Activated CD4-positive, alpha-beta memory T cell treated with anti-CD3 and anti-CD28 coated beads for 36 hours (primary cell): ENCODE measurements at regions not wholly inside any gene's neighbourhood (a gene's known extent, or its start where the extent isn't known, plus 50 kb on each side); places are given as distances from the start of the nearest gene placed in this dataset.

Experiments
- CTCF ChIA-PET: fragments of 350-600 bp; sonication (Branson Sonifier 250); formaldehyde crosslinking; loops from one replicate; lab custom pipeline; 2021; ENCODE audit warnings: antibody characterized with exemption, inconsistent platforms; lab: Charles Lee
- POLR2A ChIA-PET: fragments of 350-600 bp; sonication (Branson Sonifier 250); formaldehyde crosslinking; loops from one replicate; lab custom pipeline; 2021; ENCODE audit warnings: antibody characterized with exemption; lab: Charles Lee
- DNase-seq: peaks from one replicate; pipeline ENCODE4 v3.0.0-alpha.2; 2020
- H3K27ac Mint-ChIP-seq: one replicate; pipeline ENCODE4 v1.8.0; 2021; ENCODE audit warnings: mixed read lengths
- H3K27me3 Mint-ChIP-seq: one replicate; pipeline ENCODE4 v1.8.0; 2021; ENCODE audit warnings: mixed read lengths
- H3K36me3 Mint-ChIP-seq: one replicate; pipeline ENCODE4 v1.8.0; 2021; ENCODE audit warnings: mixed read lengths
- H3K4me1 Mint-ChIP-seq: one replicate; pipeline ENCODE4 v1.8.0; 2021; ENCODE audit warnings: low read depth, mixed read lengths
- H3K4me3 Mint-ChIP-seq: one replicate; pipeline ENCODE4 v1.8.0; 2021; ENCODE audit warnings: mild to moderate bottlenecking, mixed read lengths
- H3K9me3 Mint-ChIP-seq: one replicate; pipeline ENCODE4 v1.8.0; 2021; ENCODE audit warnings: mixed read lengths
- intact Hi-C: fragments of 100-400 bp; cut with micrococcal nuclease; formaldehyde crosslinking; loops from one replicate; pipeline ENCODE4 v1.15.1; 2023

DNA sequence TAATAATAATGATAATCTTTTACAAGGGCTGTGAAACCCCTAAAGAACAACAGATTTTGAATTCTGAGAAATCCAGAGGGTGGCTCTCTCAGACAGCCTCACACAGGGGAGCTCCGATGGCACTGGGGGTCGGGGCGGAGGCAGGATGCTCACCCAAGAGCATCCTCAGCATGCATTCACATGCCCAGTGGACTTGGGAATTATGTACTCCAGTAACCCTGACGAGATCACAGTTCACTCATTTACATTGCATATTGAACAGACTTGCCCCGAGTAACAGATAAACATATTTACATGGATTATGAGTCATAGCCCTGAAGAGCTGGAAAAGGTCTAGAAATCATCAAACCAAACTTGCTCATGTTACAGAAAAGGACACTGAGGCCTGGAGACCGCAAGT, 482.7 kb upstream of the JARID2 start:
- peaks cover 33% of the 10 kb centered on the region for H3K4me1 Mint-ChIP-seq
- intact Hi-C loops: no loop called here
- no peak overlapping the region for H3K27ac Mint-ChIP-seq
- no peaks in the 10 kb centered on the region for H3K27me3 Mint-ChIP-seq
- ChIA-PET CTCF (no interaction called here), POLR2A (no interaction called here)
- no peak overlapping the region for H3K4me3 Mint-ChIP-seq
- DNase-seq: no peak
- H3K36me3 Mint-ChIP-seq: no peaks in the 10 kb centered on the region
- no peaks in the 10 kb centered on the region for H3K9me3 Mint-ChIP-seq

GRCh38 chr6:14763616-14764015, 482.3 kb upstream of the JARID2 start:
- no peak overlapping the region for H3K4me3 Mint-ChIP-seq
- intact Hi-C loops: no loop called here
- H3K9me3 Mint-ChIP-seq: no peaks in the 10 kb centered on the region
- no peak for DNase-seq
- ChIA-PET CTCF (no interaction called here), POLR2A (no interaction called here)
- no peaks in the 10 kb centered on the region for H3K27me3 Mint-ChIP-seq
- H3K27ac Mint-ChIP-seq: no peak overlapping the region
- no peaks in the 10 kb centered on the region for H3K36me3 Mint-ChIP-seq
- H3K4me1 Mint-ChIP-seq: peaks cover 28% of the 10 kb centered on the region

- POLR2A ChIA-PET: no interaction called here
- Mint-ChIP-seq H3K36me3 (no peaks in the 10 kb centered on the region), H3K9me3 (no peaks in the 10 kb centered on the region), H3K27me3 (no peaks in the 10 kb centered on the region), H3K4me3 (no peak overlapping the region), H3K27ac (no peak overlapping the region), H3K4me1 (peaks cover 19% of the 10 kb centered on the region)
- intact Hi-C loops: no loop called here
- DNase-seq: no peak
- CTCF ChIA-PET: no interaction called here
Measured at GRCh38 chr6:14765106-14765505, 480.8 kb upstream of the JARID2 start.

DNA sequence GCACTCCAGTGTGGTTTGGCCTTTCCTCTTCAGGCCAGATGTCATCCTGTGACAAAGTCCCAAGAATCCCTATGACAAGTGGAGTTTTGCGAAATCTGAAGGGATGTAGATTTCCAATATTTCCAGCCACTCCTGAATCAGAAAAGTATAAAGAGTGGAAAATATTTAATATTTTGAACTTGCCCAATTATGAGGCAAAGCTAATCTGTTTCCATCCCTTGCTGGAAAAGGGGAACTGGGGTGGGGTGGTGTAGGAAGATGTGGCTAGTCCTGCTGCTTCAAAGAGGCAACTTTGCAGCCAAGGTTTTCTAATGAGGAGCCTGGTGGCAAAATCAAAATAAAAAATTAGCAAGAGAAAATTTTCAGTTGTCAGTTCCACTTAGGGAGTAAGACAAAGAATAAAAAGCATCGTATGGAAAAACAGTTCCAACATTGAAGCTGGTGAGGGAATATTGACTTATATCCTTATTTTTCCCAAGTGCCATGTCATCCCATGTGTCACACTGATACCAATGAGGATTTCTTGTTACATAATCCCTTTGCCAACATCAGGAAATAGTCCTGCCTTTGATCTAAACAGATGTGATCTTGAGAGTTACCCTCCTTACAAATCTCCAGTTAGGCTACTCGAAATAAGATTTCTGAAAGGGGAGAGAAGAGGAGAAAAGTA, 480.0 kb upstream of the JARID2 start:
- no peak overlapping the region for H3K4me3 Mint-ChIP-seq
- H3K9me3 Mint-ChIP-seq: no peaks in the 10 kb centered on the region
- ChIA-PET CTCF (no interaction called here), POLR2A (no interaction called here)
- no peak for DNase-seq
- no peak overlapping the region for H3K27ac Mint-ChIP-seq
- H3K4me1 Mint-ChIP-seq: peaks cover 17% of the 10 kb centered on the region
- intact Hi-C loops: no loop called here
- peaks cover 1% of the 10 kb centered on the region for H3K27me3 Mint-ChIP-seq
- no peaks in the 10 kb centered on the region for H3K36me3 Mint-ChIP-seq

DNA sequence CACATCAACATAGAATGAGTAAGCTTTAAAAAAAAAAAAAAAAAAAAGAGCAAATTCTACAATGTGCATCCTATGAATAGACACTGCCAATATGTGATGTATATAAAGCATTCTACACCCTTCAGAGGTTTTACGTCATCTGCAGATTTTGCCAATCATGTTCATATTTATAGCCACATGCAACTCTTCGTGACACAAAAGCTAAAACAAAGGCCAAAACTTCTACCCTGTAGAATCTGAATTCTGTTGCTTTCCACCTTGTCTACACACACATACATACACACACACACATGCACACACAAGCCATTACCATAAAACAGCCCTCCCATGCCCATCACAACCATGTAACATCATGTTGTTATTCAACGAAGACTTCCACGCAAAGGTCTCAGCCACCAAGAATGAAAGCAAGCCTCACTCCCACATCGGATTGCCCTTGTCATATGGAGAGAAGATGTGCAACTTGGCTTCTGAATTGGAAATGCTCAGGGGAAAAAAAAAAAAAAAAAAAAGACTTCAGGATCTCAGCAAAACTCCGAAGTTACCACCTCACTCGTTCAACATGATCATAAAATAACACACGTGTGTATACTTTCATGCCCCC, 479.4 kb upstream of the JARID2 start:
- no peaks in the 10 kb centered on the region for H3K36me3 Mint-ChIP-seq
- H3K4me3 Mint-ChIP-seq: no peak overlapping the region
- POLR2A ChIA-PET: no interaction called here
- peaks cover 17% of the 10 kb centered on the region for H3K4me1 Mint-ChIP-seq
- no peak overlapping the region for H3K27ac Mint-ChIP-seq
- intact Hi-C loops: no loop called here
- DNase-seq: no peak
- H3K27me3 Mint-ChIP-seq: peaks cover 1% of the 10 kb centered on the region
- CTCF ChIA-PET: no interaction called here
- H3K9me3 Mint-ChIP-seq: no peaks in the 10 kb centered on the region

GRCh38 chr6:14767226-14767625, 478.6 kb upstream of the JARID2 start:
- Mint-ChIP-seq H3K27me3 (peaks cover 1% of the 10 kb centered on the region), H3K9me3 (no peaks in the 10 kb centered on the region)

DNA sequence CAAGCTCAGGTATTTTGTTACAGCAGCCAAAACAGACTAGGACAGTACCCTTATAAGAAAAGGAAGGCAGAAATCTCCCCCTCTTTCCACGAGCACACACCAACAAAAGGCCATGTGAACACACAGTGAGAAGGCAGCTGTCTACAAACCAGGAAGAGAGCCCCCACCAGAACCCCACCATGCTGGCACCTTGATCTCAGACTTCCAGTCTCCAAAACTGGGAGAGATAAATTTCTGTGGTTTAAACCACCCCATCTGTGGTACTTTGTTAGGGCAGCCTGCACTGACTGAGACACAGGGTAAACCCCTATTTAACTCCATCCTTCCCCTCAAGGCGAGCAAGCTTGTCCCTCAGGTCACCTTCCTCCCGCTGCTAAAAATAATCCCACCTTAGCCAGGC, 475.8 kb upstream of the JARID2 start:
- no peak for DNase-seq
- intact Hi-C loops: no loop called here
- Mint-ChIP-seq H3K27me3 (peaks cover 1% of the 10 kb centered on the region), H3K4me3 (no peak overlapping the region), H3K9me3 (no peaks in the 10 kb centered on the region), H3K27ac (no peak overlapping the region), H3K36me3 (no peaks in the 10 kb centered on the region), H3K4me1 (peaks cover 3% of the 10 kb centered on the region)
- CTCF ChIA-PET: no interaction called here
- POLR2A ChIA-PET: no interaction called here

More at GRCh38 chr6:14767226-14767625, 478.6 kb upstream of the JARID2 start:
- no peak overlapping the region for H3K27ac Mint-ChIP-seq
- H3K36me3 Mint-ChIP-seq: no peaks in the 10 kb centered on the region
- H3K4me3 Mint-ChIP-seq: no peak overlapping the region
- POLR2A ChIA-PET: no interaction called here
- intact Hi-C loops: no loop called here
- DNase-seq: no peak
- CTCF ChIA-PET: no interaction called here
- peaks cover 17% of the 10 kb centered on the region for H3K4me1 Mint-ChIP-seq

DNA sequence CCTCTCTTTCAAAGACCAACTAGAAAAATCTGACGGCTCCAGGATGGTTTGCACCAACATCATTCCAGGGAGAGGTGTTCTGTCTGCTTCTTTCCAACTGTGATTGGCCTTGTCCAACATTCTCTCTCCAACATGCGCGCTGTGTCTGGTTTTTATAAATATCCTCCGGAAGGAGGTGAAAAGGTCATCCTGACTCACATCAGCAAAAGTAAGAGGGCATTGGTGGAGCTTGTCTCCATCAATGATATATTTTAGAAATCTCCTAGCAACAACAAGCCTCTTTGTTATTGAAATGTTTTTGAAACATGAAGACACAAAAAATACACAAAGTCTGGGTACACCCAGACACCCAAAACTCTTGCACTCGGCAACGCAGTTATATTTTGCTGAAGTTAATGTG, 475.3 kb upstream of the JARID2 start:
- Mint-ChIP-seq H3K27me3 (peaks cover 1% of the 10 kb centered on the region), H3K36me3 (no peaks in the 10 kb centered on the region), H3K9me3 (no peaks in the 10 kb centered on the region), H3K27ac (no peak overlapping the region), H3K4me1 (no peaks in the 10 kb centered on the region), H3K4me3 (no peak overlapping the region)
- intact Hi-C loops: no loop called here
- ChIA-PET POLR2A (no interaction called here), CTCF (no interaction called here)
- no peak for DNase-seq

- H3K4me1 Mint-ChIP-seq: no peaks in the 10 kb centered on the region
- H3K27me3 Mint-ChIP-seq: peaks cover 1% of the 10 kb centered on the region
- CTCF ChIA-PET: interaction anchor here (0.6 kb wide), 1 partner anchor 11 kb away, joined by 3 read pairs; no protein-coding TSS in a partner anchor
- POLR2A ChIA-PET: no interaction called here
- intact Hi-C loops: no loop called here
- H3K4me3 Mint-ChIP-seq: no peak overlapping the region
- H3K9me3 Mint-ChIP-seq: no peaks in the 10 kb centered on the region
- no peak overlapping the region for H3K27ac Mint-ChIP-seq
- no peak for DNase-seq
- H3K36me3 Mint-ChIP-seq: no peaks in the 10 kb centered on the region
Measured at GRCh38 chr6:14771016-14771415, 474.9 kb upstream of the JARID2 start.

- ChIA-PET POLR2A (no interaction called here), CTCF (no interaction called here)
- no peaks in the 10 kb centered on the region for H3K36me3 Mint-ChIP-seq
Measured at GRCh38 chr6:14772188-14772587, 473.7 kb upstream of the JARID2 start.

DNA sequence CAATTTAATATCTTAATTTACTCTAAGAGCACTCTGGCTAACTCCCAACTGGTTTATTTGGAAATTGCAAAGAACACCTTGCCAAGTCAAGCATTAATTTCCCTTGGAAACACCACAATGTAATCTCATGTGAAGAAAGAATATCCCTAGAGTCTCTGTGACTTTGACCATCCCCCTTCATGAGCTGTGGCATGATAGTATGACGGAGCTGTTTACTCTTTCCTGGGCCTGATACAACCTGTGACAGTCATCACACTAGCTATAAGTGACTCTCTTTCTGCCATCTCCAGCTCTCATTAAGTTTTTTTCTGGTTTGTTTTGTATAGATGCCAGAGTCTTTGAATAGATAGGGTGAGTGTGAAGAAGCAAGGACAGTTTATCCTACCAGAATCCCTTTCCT, 470.3 kb upstream of the JARID2 start:
- H3K36me3 Mint-ChIP-seq: no peaks in the 10 kb centered on the region
- H3K4me3 Mint-ChIP-seq: no peak overlapping the region
- intact Hi-C loops: no loop called here
- H3K27me3 Mint-ChIP-seq: no peaks in the 10 kb centered on the region
- DNase-seq: no peak
- no peaks in the 10 kb centered on the region for H3K4me1 Mint-ChIP-seq
- H3K9me3 Mint-ChIP-seq: no peaks in the 10 kb centered on the region
- no peak overlapping the region for H3K27ac Mint-ChIP-seq
- POLR2A ChIA-PET: interaction anchor here (1.0 kb wide), 1 partner anchor 30 kb away, joined by 3 read pairs; no protein-coding TSS in a partner anchor
- CTCF ChIA-PET: no interaction called here

More at GRCh38 chr6:14772188-14772587, 473.7 kb upstream of the JARID2 start:
- Mint-ChIP-seq H3K9me3 (no peaks in the 10 kb centered on the region), H3K27ac (no peak overlapping the region), H3K4me1 (no peaks in the 10 kb centered on the region), H3K4me3 (no peak overlapping the region), H3K27me3 (peaks cover 1% of the 10 kb centered on the region)
- intact Hi-C loops: no loop called here
- DNase-seq: no peak

DNA sequence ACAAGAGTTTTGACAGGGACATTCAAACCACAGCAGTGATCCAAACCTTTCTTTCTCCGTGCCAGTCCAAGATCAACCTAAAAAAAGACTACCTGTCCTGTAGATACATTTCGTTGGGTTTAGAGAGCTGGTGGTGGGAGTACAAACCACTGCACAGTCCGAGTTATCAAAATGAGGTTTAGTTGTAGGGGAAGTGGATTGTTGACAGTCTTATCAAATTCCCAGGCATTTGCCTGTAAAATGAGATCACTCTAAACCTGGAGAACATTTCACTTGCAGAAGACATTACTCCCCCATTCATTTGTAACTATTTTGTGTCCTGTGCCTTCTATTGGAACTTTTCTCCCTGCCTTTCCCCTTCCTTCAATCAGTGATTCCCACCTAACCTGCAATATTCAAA, 469.6 kb upstream of the JARID2 start:
- Mint-ChIP-seq H3K27ac (no peak overlapping the region), H3K9me3 (no peaks in the 10 kb centered on the region), H3K4me3 (no peak overlapping the region), H3K4me1 (no peaks in the 10 kb centered on the region), H3K36me3 (no peaks in the 10 kb centered on the region), H3K27me3 (no peaks in the 10 kb centered on the region)
- DNase-seq: no peak
- intact Hi-C loops: no loop called here
- ChIA-PET CTCF (no interaction called here), POLR2A (no interaction called here)
